HEK293 (cell line): ENCODE measurements at regions not wholly inside any gene's neighbourhood (a gene's known extent, or its start where the extent isn't known, plus 50 kb on each side); places are given as distances from the start of the nearest gene placed in this dataset.

Experiments used
- CTCF ChIP-seq: fragments of 450-650 bp; formaldehyde crosslinking; IDR thresholded peaks from 2 replicates; pipeline ENCODE4 v1.5.1; 2016; ENCODE audit warnings: missing biosample characterization, missing genetic modification characterization
- GLI4 ChIP-seq: fragments of 450-650 bp; formaldehyde crosslinking; IDR thresholded peaks from 2 replicates; pipeline ENCODE4 v1.5.1; 2016; ENCODE audit warnings: missing biosample characterization, missing genetic modification characterization
- ZBTB7A ChIP-seq: fragments of 450-650 bp; formaldehyde crosslinking; IDR thresholded peaks from 2 replicates; pipeline ENCODE4 v1.5.1; 2016; ENCODE audit warnings: low read depth, missing biosample characterization, missing genetic modification characterization
- ZFP41 ChIP-seq: fragments of 450-650 bp; formaldehyde crosslinking; IDR thresholded peaks from 2 replicates; pipeline ENCODE4 v1.5.1; 2016; ENCODE audit warnings: missing biosample characterization, missing genetic modification characterization, borderline replicate concordance
- ZNF391 ChIP-seq: fragments of 450-650 bp; formaldehyde crosslinking; IDR thresholded peaks from 2 replicates; pipeline ENCODE4 v1.5.1; 2016; ENCODE audit warnings: low read depth, missing biosample characterization, missing genetic modification characterization, borderline replicate concordance
- ZNF510 ChIP-seq: fragments of 450-650 bp; formaldehyde crosslinking; IDR thresholded peaks from 2 replicates; pipeline ENCODE4 v1.5.1; 2018; ENCODE audit warnings: mild to moderate bottlenecking, missing genetic modification characterization, missing biosample characterization; ENCODE audit not compliant: insufficient replicate concordance

- TF ChIP-seq ZNF510 (tag by site-specific recombination) (no peak), ZNF391 (tag by site-specific recombination) (no peak), CTCF (tag by site-specific recombination) (no peak), GLI4 (tag by site-specific recombination) (no peak), ZBTB7A (tag by site-specific recombination) (no peak), ZFP41 (tag by site-specific recombination) (no peak)
Observed at GRCh38 chr2:58476556-58476955, 235.4 kb upstream of the FANCL start.
